Smooth muscle cell (in vitro differentiated cells): ENCODE measurements at regions not wholly inside any gene's neighbourhood (a gene's known extent, or its start where the extent isn't known, plus 50 kb on each side); places are given as distances from the start of the nearest gene placed in this dataset.

Source experiments
- DNase-seq: peaks from one replicate; lab custom pipeline; 2025; ENCODE audit not compliant: unreplicated experiment; lab: John Stamatoyannopoulos, UW
- H2AFZ ChIP-seq: fragments of 200-600 bp; sonication (generic); 2 replicates; pipeline ENCODE4 v1.6.0; 2016; ENCODE audit warnings: antibody characterized with exemption, low read depth, mild to moderate bottlenecking
- H3F3A ChIP-seq: fragments of 200-600 bp; sonication (generic); 2 replicates; pipeline ENCODE4 v1.6.0; 2017; ENCODE audit warnings: antibody characterized with exemption, low read depth
- H3K27ac ChIP-seq: fragments of 200-600 bp; sonication (generic); 2 replicates; pipeline ENCODE4 v1.5.1; 2016; ENCODE audit warnings: low read depth, mild to moderate bottlenecking
- H3K27me3 ChIP-seq: fragments of 200-600 bp; sonication (generic); 2 replicates; pipeline ENCODE4 v1.6.1; 2016; ENCODE audit warnings: low read depth, mild to moderate bottlenecking
- H3K36me3 ChIP-seq: fragments of 200-600 bp; sonication (generic); 2 replicates; pipeline ENCODE4 v1.5.1; 2016; ENCODE audit warnings: low read depth
- H3K4me1 ChIP-seq: fragments of 200-600 bp; sonication (generic); 2 replicates; pipeline ENCODE4 v1.5.1; 2016; ENCODE audit warnings: low read depth
- H3K4me2 ChIP-seq: fragments of 200-600 bp; sonication (generic); 2 replicates; pipeline ENCODE4 v1.6.0; 2016; ENCODE audit warnings: mild to moderate bottlenecking
- H3K4me3 ChIP-seq: fragments of 200-600 bp; sonication (generic); 2 replicates; pipeline ENCODE4 v1.5.1; 2016; ENCODE audit warnings: mild to moderate bottlenecking
- H3K79me2 ChIP-seq: fragments of 200-600 bp; sonication (generic); 2 replicates; pipeline ENCODE4 v1.6.0; 2016; ENCODE audit warnings: low read depth, mild to moderate bottlenecking
- H3K9ac ChIP-seq: fragments of 200-600 bp; sonication (generic); 2 replicates; pipeline ENCODE4 v1.6.0; 2016; ENCODE audit warnings: low read depth
- H3K9me3 ChIP-seq: fragments of 200-600 bp; sonication (generic); replicated peaks from 2 replicates; pipeline ENCODE4 v1.5.1; 2016; ENCODE audit warnings: low read depth
- H4K20me1 ChIP-seq: fragments of 200-600 bp; sonication (generic); 2 replicates; pipeline ENCODE4 v1.6.0; 2016; ENCODE audit warnings: low read depth
- CTCF ChIP-seq: fragments of 200-600 bp; sonication (generic); IDR thresholded peaks from 2 replicates; pipeline ENCODE4 v1.5.1; 2017; ENCODE audit warnings: borderline replicate concordance, mild to moderate bottlenecking, antibody characterized with exemption; ENCODE audit not compliant: insufficient read depth, poor library complexity, severe bottlenecking
- WGBS: methylation state at CpG from one replicate; pipeline ENCODE4 v1.1.7; 2016; ENCODE audit warnings: low lambda C conversion rate; 5-methylcytosine and 5-hydroxymethylcytosine counted together

GRCh38 chr11:130623670-130624668 lies 175.5 kb downstream of the ADAMTS15 start:
- Histone ChIP-seq H3K4me1 (peaks cover 12% of the 10 kb centered on the region), H2AFZ (no peak overlapping the region), H3K27me3 (no peaks in the 10 kb centered on the region), H3K79me2 (no peaks in the 10 kb centered on the region), H3K4me3 (no peak overlapping the region), H3F3A (peaks cover 8% of the 10 kb centered on the region), H4K20me1 (no peaks in the 10 kb centered on the region), H3K9me3 (no peaks in the 10 kb centered on the region), H3K36me3 (no peaks in the 10 kb centered on the region), H3K4me2 (peak overlapping the region; percentile 40), H3K27ac (peak overlapping the region; percentile 70), H3K9ac (no peak overlapping the region)
- DNase-seq, result no peak
- WGBS, result 34% methylated on average over 8 of the region's 8 CpGs
- no peak for TF ChIP-seq CTCF

GRCh38 chr11:130624971-130625544 lies 176.6 kb downstream of the ADAMTS15 start:
- Histone ChIP-seq H3K79me2 (no peaks in the 10 kb centered on the region), H3K4me2 (no peak overlapping the region), H4K20me1 (no peaks in the 10 kb centered on the region), H2AFZ (no peak overlapping the region), H3K4me3 (no peak overlapping the region), H3K36me3 (no peaks in the 10 kb centered on the region), H3K27me3 (no peaks in the 10 kb centered on the region), H3K4me1 (peaks cover 12% of the 10 kb centered on the region), H3K9ac (no peak overlapping the region), H3K27ac (peak overlapping the region; percentile 70), H3F3A (peaks cover 8% of the 10 kb centered on the region), H3K9me3 (no peaks in the 10 kb centered on the region)
- TF ChIP-seq CTCF, result no peak
- WGBS, result 40% methylated on average over 11 of the region's 11 CpGs
- no peak for DNase-seq

- Histone ChIP-seq H3K79me2 (no peaks in the 10 kb centered on the region), H3K9ac (no peak overlapping the region), H3K4me1 (peaks cover 12% of the 10 kb centered on the region), H3K4me2 (no peak overlapping the region), H3K36me3 (no peaks in the 10 kb centered on the region), H3K27me3 (no peaks in the 10 kb centered on the region), H3F3A (peaks cover 8% of the 10 kb centered on the region), H3K9me3 (no peaks in the 10 kb centered on the region), H2AFZ (no peak overlapping the region), H3K27ac (no peak overlapping the region), H3K4me3 (no peak overlapping the region), H4K20me1 (no peaks in the 10 kb centered on the region)
- no peak for DNase-seq
- 92% methylated on average over 15 of the region's 15 CpGs for WGBS
- TF ChIP-seq CTCF, result no peak
Measured at GRCh38 chr11:130625578-130626306, 177.3 kb downstream of the ADAMTS15 start.
